ENCODE measurements at regions not wholly inside any gene's neighbourhood (a gene's known extent, or its start where the extent isn't known, plus 50 kb on each side); places are given as distances from the start of the nearest gene placed in this dataset.
A peak's percentile ranks its signal among the peaks of the same experiment; 100 is the strongest.
"Not testable (repeated sequence)": the region's sequence is repeated elsewhere in the genome, so short reads cannot be mapped to it uniquely, and the experiment has no call there.

DNA sequence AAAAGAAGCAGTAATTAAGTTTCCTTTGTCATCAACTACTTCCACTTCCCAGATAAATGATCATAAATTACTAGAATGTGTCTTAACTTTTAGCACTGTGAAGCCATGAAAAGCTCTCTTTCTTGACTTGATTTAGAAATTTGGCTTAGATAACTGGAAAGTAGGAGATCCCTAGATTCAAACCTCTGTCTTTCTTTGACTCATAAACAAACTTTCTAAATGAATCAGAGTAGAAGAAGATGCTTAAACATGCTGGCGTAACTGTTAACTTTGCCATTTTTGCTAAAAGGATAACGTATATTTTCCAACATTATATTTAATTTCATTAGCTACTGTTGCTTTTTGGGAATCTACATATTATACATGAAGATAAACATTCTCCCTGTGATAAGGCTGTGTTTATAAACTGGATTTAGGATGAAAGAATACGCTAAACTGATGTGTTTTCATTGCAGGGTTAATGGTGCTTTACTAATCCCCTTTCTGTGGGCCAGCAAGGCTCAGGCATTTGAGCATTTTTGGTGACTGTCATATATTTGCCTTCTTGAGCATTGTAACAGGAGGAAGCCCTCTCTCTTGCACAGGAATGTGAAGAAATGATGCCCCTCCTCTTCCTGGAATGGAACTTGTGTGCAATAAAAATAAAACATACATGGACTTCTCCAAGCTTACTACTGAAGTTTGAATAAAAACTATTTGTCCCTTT, 301.4 kb downstream of the BMP4 start:
- peak; percentile 39 for FAIRE-seq

DNA sequence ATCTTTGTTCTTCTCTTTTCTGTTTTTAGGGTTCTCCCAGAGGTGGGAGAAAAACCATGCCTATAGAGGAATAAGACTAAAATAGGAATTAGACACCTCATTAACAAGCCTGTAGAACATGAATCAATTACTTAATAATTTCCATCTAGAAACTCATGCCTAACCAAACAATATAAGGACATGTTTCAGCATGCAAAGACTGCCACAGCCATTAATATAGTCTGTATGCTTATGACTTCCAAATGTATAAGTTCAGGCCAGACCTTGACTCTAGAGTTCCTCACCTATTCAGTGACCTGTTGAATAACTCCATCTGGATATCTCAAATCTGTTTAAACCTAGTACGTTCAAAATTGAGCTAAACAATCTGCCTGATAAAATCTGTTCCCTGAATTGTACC, 304.6 kb downstream of the BMP4 start:
- FAIRE-seq: no peak

DNA sequence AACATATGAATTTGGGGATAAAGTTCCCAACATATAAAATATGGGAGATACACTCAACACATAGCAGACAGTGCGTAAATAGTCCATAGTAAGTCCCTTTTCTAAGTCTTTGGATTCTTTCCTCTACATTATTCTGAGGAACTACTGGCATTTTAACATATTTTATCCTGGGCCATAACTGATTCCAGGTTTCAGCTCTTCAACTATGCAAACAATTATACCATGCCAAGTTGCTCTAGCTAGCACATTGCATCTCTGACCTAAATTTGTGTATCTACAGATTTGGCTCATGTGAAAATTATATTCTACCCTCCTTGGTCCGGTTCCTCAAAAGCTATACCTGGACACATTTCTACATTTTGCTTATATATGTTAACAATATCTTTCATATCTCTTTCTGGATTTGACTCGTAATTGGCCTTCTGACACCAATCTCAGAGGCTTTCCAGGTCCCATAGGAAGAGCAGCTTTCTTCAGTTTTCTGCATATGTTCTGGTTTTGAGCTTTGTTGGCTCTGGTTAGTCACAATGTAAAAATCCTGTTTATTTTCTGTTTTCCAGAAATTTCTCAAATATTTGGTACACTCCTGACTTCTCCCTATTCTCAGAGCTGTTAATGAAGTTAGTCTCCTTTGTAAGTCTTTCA, 305.4 kb downstream of the BMP4 start:
- FAIRE-seq: no peak

DNA sequence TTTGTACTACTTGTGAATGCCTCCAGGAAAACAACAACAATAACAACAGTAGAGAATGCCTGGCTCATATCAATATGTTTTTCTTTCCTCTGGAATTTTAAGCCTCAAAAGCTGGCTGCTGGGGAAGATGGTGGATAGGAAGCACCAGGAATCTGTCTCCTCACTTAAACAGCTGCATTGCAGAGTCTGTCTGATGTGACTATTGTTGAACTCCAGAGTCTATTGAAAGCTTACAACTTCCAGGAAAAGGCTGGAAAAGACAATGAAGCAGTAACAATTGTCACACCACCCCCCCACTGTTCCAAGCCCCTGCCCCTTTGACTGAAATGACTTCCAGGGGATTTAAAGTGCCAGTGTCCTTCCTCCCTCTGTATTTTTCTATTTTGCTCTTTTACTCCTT, 309.7 kb downstream of the BMP4 start:
- no peak for FAIRE-seq

DNA sequence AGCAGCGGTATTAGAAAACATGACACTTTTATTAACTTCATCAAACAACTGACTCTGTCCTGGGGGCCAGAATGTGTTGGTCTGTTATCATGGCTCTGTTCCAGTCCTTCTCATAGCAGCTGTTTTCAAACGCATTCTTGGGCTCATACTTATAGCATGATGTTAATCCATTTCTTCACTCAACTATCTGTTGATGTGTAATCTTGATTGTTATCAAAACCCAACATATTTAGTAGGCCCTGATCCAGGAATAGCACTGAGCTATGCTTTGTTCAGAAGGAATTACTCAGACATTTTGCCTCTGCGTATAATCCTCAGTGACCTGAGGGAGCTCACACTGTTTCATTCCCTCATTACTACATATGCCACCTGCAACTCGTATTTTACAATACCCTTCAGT, 315.9 kb downstream of the BMP4 start:
- FAIRE-seq: no peak

DNA sequence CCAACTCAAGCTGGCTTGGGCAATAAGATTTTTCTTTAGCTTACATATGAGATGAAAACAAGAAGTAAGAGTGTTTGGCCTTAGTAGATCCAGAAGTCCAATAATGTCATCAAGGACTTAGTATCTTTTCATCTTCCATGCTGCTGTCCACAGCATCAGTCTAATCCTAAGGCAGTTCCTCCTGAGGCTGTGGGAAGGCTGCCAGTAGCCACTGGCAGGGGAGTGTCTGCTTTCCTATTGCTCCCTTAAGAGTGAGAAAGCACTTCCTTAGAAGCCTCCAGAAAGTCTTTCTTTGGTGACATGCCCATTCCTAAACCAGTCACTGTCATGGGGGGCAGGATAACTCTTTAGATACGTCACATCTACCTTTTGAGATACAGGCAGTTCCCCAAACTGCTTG, 317.7 kb downstream of the BMP4 start:
- FAIRE-seq: no peak

DNA sequence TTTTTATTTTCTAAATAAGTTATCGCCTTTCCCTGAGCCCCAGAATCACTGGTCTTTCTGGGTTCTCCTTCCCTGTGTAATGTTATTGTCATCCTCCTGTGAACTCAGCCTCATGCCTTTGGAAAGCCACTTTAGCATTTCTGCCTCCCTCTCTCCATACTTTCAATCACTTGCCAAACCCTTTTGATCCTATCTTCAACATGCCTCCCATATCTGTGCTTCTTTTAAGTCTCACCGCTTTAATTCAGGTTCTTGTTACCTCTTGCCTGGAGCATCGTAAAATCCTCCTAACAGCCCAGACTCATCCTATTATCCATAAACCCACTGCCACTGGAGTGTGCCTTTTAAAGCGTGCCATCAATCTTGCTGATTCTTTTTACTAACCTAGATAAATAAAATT, 321.8 kb downstream of the BMP4 start:
- no peak for FAIRE-seq

DNA sequence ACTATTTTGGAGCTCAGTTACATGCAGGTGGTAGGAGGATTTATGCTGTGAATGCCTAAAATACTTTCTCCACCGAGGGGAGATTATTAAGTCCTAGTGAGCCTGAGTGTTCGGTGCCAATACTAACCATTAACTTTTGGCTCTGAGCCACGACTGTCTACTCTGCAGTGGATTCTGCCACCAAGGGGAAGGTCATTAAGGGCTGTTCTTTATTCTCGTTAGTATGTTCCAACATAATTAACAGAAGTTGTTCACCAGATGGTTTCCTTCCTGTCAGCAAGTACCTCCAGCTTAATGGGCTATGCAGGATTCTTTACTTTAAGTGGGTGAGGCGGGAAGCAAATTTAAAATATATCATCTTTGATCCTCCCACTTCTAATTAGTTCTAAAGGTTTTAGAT, 326.3 kb downstream of the BMP4 start:
- FAIRE-seq: no peak

DNA sequence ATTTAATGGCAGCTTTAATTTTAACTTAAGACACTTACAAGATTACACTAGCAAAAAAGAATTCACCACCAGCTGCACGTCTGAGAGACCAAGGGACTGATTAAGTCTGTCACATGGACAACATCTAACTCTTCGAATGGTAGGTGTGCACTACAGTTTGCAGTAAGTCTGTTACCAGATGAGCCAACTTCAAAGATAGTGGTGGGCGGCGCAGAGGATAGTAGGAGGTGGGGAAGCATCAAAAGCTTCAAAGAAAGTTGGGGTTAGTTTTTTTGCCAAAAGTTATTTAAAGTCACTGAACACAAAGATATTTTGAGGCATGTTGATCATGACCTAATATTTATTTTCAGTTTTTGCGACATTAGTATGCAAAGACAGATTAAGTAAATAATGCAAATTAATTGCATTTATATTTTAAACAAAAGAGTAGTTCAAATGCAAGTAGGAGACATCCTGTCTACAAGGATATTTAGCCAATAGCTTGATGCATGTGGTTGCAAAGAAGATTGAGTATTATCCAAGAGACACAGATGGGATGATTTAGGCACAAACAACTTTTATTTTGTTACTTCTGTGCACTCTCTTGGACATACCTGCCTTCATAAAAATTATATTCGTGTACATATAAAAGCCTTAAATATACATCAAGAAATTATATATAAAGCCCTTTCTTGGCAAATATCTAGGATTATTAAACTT, 327.7 kb downstream of the BMP4 start:
- no peak for FAIRE-seq

DNA sequence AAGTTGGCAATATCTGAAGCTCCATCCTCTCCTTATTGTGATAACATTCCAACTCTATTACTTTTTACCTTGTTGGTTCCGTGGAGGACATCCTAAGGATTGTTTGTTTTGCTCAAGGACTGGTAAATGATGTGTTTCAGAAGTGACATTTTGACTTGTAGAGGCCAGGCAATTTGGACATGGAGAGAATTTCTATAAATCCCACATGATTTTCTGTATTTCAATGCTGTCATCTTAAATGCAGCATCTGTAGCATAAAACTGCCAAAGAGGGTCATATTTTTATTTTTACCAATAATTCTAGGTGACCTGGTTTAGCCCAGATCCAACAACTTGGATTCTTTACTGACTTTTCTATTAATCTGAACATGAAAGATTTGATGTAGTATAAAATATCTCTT, 328.4 kb downstream of the BMP4 start:
- FAIRE-seq: no peak

DNA sequence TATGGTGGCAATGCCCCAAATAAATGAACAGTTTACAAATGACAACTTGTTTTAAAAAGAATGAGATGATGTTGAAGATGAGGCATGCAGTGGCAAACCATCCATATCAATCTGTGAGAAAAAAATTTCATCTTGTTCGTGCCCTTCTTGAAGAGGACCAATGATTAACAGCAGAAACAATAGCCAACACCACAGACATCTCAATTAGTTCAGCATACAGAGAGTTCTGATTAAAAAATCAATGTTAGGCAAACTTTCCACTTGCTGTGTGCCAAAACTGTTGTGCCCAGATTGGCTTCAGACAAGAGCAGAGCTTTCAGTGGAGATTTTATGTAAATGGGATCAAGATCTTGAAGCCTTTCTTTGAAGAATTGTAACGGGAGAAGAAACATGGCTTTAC, 329.9 kb downstream of the BMP4 start:
- no peak for FAIRE-seq

DNA sequence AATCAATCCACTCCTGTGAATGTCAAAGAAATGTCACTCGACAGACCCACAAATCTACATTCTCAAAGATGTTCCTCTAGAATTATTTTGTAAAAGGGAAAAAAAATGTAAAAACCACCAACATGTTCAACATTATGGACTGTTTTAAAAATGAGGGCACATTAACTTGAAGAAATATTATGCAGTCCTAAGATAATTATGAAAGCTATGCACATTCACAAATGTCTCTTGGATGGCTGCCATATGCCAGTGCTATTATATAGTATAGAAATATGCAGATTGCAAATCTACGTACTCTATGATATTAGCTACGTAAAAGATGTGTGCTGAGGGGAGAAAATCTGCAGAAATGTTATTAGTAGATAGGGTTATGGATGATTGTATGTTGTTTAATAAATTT, 334.2 kb downstream of the BMP4 start:
- FAIRE-seq: no peak

DNA sequence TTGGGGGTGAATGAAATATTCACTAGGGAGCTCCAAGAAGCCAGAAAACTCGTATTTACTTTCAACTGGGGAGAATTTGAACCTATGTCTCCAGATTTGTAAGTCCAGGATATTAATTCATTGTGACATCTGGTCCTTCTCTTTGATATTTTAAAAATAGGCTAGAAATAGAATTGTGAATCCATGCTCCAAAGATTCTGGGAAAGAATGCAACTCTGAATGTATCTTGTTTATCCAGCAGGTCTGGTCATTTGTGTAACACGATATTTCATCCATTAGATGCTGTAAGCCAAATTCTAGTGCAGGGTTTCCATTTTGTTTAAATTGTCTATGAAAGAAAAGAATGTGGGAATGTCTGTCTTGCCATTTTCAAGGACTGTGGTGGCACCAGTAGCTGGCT, 334.7 kb downstream of the BMP4 start:
- FAIRE-seq: no peak

DNA sequence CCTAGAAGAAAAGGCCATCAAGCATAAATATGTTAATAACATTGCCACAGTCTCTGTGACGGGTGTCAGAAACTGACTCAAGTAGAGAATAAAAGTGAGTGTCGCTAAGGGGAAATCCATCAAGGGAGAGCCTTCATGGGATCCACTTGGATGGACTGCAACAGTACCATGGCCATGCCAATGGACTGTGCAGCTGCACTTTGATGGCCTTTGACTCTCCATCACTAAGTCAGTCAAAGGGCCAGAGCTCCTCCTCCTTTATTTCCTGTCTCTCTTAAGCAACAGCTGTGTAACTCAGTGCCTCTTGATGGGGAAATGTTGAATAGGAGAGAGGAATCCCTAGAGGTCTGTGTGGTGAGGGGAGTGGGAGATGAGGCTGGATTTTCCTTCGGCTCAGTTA, 335.2 kb downstream of the BMP4 start:
- FAIRE-seq: no peak

DNA sequence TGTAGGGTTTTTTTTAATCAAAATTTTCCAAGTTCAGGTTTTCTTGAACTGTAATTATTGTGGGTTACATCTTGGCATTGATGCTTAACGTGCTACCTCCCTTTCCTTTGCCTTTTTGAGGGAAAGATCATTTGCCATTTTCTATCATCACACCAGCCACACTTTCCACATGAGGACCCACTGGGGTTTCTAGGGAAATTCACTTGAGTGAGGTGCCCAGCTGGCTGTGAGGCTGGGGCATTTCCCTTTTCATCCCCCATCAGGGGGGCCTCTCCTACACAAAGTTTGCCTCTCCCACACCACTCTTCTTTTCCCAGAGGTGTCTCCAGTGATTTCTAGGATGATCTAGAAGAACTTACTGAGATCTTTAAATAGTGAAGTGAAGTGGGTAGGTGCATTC, 335.7 kb downstream of the BMP4 start:
- no peak for FAIRE-seq

DNA sequence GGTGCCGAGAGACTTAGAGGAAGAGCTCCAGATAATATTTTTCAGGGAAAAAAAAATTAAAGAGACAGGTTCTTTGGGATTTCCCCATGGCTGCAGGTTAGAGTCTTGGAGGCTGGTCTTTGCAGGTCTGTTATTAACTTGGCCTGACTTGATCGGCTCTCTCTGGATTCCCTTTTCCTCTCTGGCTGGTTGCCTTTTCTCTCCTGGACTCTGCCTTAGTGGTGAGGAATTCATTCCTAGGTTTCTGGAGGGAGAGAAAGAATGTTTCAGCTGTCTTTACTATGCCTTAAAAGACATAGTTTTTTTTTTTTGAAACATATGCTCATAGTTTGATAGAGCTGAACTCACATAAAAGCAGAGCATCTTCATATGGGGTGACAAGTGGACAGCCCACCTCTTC, 336.3 kb downstream of the BMP4 start:
- FAIRE-seq: no peak

DNA sequence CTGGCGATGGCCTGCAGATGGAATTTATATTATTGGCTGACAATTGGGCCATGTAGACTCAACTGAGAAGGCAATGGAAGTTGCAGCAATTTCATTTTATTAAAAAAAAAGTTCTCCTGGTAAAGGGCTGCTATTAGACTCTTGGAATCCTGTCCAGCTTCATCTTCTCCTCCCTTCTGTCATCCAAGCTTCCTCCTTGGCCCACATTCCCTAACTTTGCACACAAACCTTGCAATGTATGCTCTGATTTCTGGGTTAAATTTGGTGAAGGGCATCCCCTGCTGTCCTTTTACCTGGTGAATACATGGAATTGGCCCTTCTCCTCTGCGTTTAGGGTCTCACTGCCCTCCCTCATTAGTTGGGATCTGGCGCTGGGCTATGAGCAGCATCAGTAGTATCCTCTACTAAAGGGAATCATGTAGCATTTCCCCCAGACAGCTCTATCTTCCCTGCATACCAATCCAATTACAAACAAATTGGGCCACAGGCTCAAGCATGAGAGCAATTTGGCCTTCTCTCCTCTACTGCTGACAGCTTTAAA, 336.9 kb downstream of the BMP4 start:
- FAIRE-seq: no peak

DNA sequence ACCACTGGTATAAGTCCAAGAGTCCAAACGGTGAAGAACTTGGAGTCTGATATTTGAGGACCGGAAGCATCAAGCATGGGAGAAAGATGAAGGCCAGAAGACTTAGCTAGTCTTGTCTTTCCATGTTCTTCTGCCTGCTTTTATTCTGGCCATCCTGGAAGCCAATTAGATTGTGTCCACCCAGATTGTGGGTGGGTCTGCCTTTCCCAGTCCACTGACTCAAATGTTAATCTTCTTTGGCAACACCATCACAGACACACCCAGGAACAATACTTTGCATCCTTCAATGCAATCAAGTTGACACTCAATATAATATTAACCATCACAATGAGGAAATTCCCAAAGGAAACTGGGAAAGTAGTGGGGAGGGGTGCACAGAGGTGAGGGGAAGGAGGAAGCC, 340.1 kb downstream of the BMP4 start:
- not testable (repeated sequence) for FAIRE-seq

DNA sequence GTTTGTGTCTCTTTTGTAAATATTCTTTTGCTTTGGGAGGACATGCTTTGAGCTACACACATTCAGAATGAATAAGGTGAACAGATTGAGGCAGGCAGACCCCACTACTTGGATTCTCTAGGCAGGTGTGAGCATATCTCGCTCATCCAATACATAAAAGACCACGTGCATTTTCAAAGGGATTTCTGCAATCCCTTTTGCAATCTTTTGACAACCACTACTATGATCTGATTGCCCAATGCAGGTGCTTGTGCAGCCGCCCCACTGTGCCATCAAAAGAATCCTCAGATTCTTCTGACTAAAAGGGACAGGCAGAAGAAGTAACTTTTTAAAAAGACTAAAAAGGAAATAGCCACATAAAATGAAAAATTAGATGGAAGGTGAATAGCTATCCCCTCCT, 341.4 kb downstream of the BMP4 start:
- no peak for FAIRE-seq

DNA sequence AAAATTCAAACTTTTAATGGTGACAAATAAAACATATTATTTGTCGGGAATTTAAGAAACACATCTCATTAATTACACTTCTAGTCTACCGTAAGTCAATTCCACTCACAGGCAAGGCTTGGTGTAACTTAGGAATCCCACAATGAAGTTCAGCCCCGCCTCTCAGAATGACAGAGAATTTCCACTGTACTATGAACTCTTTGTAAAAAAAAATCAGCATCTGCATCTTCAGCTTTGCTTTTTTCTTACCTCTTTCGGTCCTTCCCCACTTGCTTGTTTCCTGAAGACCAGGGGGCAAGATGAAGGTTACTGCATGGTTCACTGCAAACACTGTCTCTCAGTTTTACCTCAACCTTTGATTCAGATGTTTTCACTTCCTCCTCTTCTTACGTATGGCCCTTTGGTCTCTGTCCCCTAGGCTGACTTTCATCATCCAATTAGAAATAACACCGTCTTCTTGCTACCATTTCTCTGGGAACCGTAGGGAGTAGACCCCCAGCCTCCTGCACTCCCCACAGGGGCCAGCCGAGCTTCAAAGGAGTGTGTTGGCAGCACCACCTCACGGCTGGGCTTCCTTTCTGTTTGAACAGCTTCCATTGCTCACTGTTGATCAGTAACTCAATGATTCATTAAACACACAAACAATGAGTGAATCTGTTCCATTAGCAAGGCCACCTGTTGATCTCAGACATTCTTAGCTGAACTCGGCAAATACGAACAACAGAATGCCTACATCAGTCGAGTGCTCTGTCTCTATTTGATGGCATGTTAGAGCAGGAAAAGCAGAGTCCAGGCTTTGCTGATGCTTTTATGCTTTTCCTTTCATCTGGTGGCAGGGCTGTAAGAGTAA, 343.0 kb downstream of the BMP4 start:
- no peak for FAIRE-seq

DNA sequence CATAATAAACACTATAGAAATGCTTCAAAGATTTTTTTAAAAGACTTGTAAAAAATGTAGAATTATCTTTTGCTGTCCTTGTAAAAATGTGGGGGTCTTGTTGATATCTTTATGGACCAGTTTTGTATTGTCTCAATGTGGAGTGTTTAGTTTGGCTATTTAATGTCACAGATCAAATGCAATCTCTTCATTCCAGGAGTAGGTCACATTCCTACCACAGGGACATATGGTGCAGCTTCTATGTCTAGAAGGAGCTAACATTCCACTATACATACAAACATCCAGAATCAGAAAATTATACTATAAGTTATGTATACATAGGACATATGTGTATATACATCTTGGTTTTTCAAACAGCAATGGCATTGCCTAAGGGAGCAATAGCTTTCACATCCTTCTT, 345.7 kb downstream of the BMP4 start:
- no peak for FAIRE-seq

DNA sequence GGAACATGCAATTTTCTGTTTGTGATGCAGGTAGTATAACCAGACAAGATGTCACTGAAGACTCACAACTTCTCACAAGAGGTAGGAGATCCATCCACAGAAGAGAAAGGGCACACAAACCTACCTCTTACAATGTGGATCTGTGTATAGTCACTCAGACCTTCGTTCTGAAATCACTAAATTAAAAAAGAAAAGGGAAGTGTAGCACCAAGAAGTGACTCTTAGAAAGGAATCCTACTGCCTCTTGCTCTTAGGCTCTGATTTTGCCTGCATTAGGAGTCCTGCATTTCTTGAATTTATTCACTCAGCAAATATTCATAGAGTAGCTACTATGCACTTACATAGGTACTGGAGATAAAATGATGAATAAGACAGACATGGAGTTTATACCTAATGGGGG, 347.6 kb downstream of the BMP4 start:
- FAIRE-seq: no peak

DNA sequence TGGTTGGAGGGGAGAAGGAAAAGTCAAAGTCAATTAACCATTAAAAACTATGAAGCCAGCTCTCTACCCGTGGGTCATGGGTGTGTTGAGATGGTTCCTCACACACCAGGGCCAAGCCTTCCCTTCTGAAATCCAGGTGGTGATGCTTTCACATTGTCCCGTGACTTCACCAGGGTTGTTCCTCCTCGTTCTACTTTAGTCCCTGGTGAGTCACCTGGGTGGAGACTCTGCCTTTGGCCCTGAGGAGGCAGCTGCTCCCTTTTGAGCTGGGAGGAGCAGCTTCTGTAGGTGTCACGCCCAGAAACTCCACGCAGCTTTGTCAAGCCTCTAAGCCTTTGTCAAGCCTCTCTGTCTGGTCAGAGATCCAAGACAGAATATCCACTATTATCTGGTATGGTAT, 348.3 kb downstream of the BMP4 start:
- no peak for FAIRE-seq
